22Rv1 (cell line): ENCODE measurements at regions not wholly inside any gene's neighbourhood (a gene's known extent, or its start where the extent isn't known, plus 50 kb on each side); places are given as distances from the start of the nearest gene placed in this dataset.

Experiments used
- CTCF ChIP-seq: fragments of 450-650 bp; IDR thresholded peaks from 2 replicates; pipeline ENCODE4 v1.5.1; 2017; ENCODE audit warnings: mild to moderate bottlenecking
- ZFX ChIP-seq: fragments of 450-650 bp; IDR thresholded peaks from 2 replicates; pipeline ENCODE4 v1.6.1; 2017; ENCODE audit warnings: antibody characterized with exemption, borderline replicate concordance

GRCh38 chr16:85329059-85329812 lies 217.0 kb upstream of the CIBAR2 start:
- TF ChIP-seq CTCF (no peak), ZFX (no peak)
